Stimulated activated effector memory CD8-positive, alpha-beta T cell treated with anti-CD3 and anti-CD28 coated beads, Interleukin-12 subunit alpha, Interleukin-12 subunit beta, amount 100 ng/mL, for 72 hours (primary cell): ENCODE measurements at regions not wholly inside any gene's neighbourhood (a gene's known extent, or its start where the extent isn't known, plus 50 kb on each side); places are given as distances from the start of the nearest gene placed in this dataset.
"Not testable (repeated sequence)": the region's sequence is repeated elsewhere in the genome, so short reads cannot be mapped to it uniquely, and the experiment has no call there.

Experiments used
- ATAC-seq: fragments of 150-1000 bp; cut with Tn5 transposase; 2 replicates; pipeline ENCODE4 v1.10.0; 2021
- DNase-seq, 2 donors: peaks; one replicate each; pipeline ENCODE4 v3.0.0; 2021 to 2022; ENCODE audit warnings: low spot score in 2 of 2
- H3K27ac Mint-ChIP-seq: one replicate; pipeline ENCODE4 v1.8.0; 2022; ENCODE audit warnings: mild to moderate bottlenecking, mixed read lengths
- H3K36me3 Mint-ChIP-seq: one replicate; pipeline ENCODE4 v1.8.0; 2022; ENCODE audit warnings: mild to moderate bottlenecking, mixed read lengths
- H3K4me1 Mint-ChIP-seq: one replicate; pipeline ENCODE4 v1.8.0; 2022; ENCODE audit warnings: mixed read lengths
- H3K4me3 Mint-ChIP-seq: one replicate; pipeline ENCODE4 v1.8.0; 2022; ENCODE audit warnings: mild to moderate bottlenecking, mixed read lengths
- H3K9me3 Mint-ChIP-seq: one replicate; pipeline ENCODE4 v1.8.0; 2022; ENCODE audit warnings: mixed read lengths

- DNase-seq: no peak
- no peak overlapping the region for H3K27ac Mint-ChIP-seq
- no peaks in the 10 kb centered on the region for H3K36me3 Mint-ChIP-seq
- ATAC-seq: no peak
- no peaks in the 10 kb centered on the region for H3K4me1 Mint-ChIP-seq
- peaks cover 12% of the 10 kb centered on the region for H3K9me3 Mint-ChIP-seq
- no peak overlapping the region for H3K4me3 Mint-ChIP-seq
Observed at GRCh38 chr9:118652912-118653311, 716.3 kb downstream of the BRINP1 start.

- no peaks in the 10 kb centered on the region for H3K36me3 Mint-ChIP-seq
- ATAC-seq (no peak), DNase-seq (no peak)
- H3K4me1 Mint-ChIP-seq: no peaks in the 10 kb centered on the region
- peaks cover 13% of the 10 kb centered on the region for H3K9me3 Mint-ChIP-seq
- no peak overlapping the region for H3K4me3 Mint-ChIP-seq
- no peak overlapping the region for H3K27ac Mint-ChIP-seq
Observed at GRCh38 chr9:118659011-118659410, 710.2 kb downstream of the BRINP1 start.

- Mint-ChIP-seq H3K36me3 (no peaks in the 10 kb centered on the region), H3K4me1 (no peaks in the 10 kb centered on the region), H3K4me3 (no peak overlapping the region), H3K27ac (no peak overlapping the region), H3K9me3 (peaks cover 7% of the 10 kb centered on the region)
- no peak for ATAC-seq
- no peak for DNase-seq
Observed at GRCh38 chr9:118665226-118665919, 703.9 kb downstream of the BRINP1 start.

- Mint-ChIP-seq H3K4me1 (no peaks in the 10 kb centered on the region), H3K36me3 (no peaks in the 10 kb centered on the region), H3K9me3 (peaks cover 9% of the 10 kb centered on the region), H3K4me3 (no peak overlapping the region), H3K27ac (no peak overlapping the region)
- ATAC-seq: no peak
- DNase-seq: no peak
Observed at GRCh38 chr9:118670011-118670953, 699.0 kb downstream of the BRINP1 start.

- Mint-ChIP-seq H3K4me3 (no peak overlapping the region), H3K9me3 (peaks cover 6% of the 10 kb centered on the region), H3K36me3 (no peaks in the 10 kb centered on the region), H3K27ac (no peak overlapping the region), H3K4me1 (no peaks in the 10 kb centered on the region)
- no peak for DNase-seq
- no peak for ATAC-seq
Observed at GRCh38 chr9:118674942-118675341, 694.3 kb downstream of the BRINP1 start.

GRCh38 chr9:118677936-118678653 lies 691.1 kb downstream of the BRINP1 start:
- not testable (repeated sequence) for H3K9me3 Mint-ChIP-seq, H3K27ac Mint-ChIP-seq, ATAC-seq, H3K36me3 Mint-ChIP-seq, H3K4me1 Mint-ChIP-seq, DNase-seq, H3K4me3 Mint-ChIP-seq

- H3K9me3 Mint-ChIP-seq: peaks cover 8% of the 10 kb centered on the region
Observed at GRCh38 chr9:118686959-118687358, 682.3 kb downstream of the BRINP1 start.

GRCh38 chr9:118689280-118689679 lies 680.0 kb downstream of the BRINP1 start:
- ATAC-seq (no peak), DNase-seq (no peak)
- no peak overlapping the region for H3K4me3 Mint-ChIP-seq
- H3K9me3 Mint-ChIP-seq: peaks cover 10% of the 10 kb centered on the region
- H3K27ac Mint-ChIP-seq: no peak overlapping the region
- no peaks in the 10 kb centered on the region for H3K4me1 Mint-ChIP-seq
- H3K36me3 Mint-ChIP-seq: no peaks in the 10 kb centered on the region

More at GRCh38 chr9:118686959-118687358, 682.3 kb downstream of the BRINP1 start:
- H3K36me3 Mint-ChIP-seq: no peaks in the 10 kb centered on the region
- DNase-seq: no peak
- H3K4me1 Mint-ChIP-seq: no peaks in the 10 kb centered on the region
- H3K4me3 Mint-ChIP-seq: no peak overlapping the region
- no peak for ATAC-seq
- H3K27ac Mint-ChIP-seq: no peak overlapping the region

GRCh38 chr9:118692613-118693012 lies 676.6 kb downstream of the BRINP1 start:
- DNase-seq (no peak), ATAC-seq (no peak)
- Mint-ChIP-seq H3K4me3 (no peak overlapping the region), H3K36me3 (no peaks in the 10 kb centered on the region), H3K9me3 (peaks cover 10% of the 10 kb centered on the region), H3K27ac (no peak overlapping the region), H3K4me1 (no peaks in the 10 kb centered on the region)

GRCh38 chr9:118693645-118694044 lies 675.6 kb downstream of the BRINP1 start:
- Mint-ChIP-seq H3K4me3 (no peak overlapping the region), H3K27ac (no peak overlapping the region), H3K36me3 (no peaks in the 10 kb centered on the region), H3K4me1 (no peaks in the 10 kb centered on the region), H3K9me3 (peaks cover 10% of the 10 kb centered on the region)
- DNase-seq (no peak), ATAC-seq (no peak)

- not testable (repeated sequence) for H3K36me3 Mint-ChIP-seq, H3K27ac Mint-ChIP-seq, H3K4me1 Mint-ChIP-seq, H3K4me3 Mint-ChIP-seq, DNase-seq, ATAC-seq
- H3K9me3 Mint-ChIP-seq: peaks cover 13% of the 10 kb centered on the region
Observed at GRCh38 chr9:118695249-118695648, 674.0 kb downstream of the BRINP1 start.

- Mint-ChIP-seq H3K27ac (no peak overlapping the region), H3K4me1 (no peaks in the 10 kb centered on the region)
Observed at GRCh38 chr9:118701985-118702384, 667.2 kb downstream of the BRINP1 start.

GRCh38 chr9:118711843-118712242 lies 657.4 kb downstream of the BRINP1 start:
- H3K9me3 Mint-ChIP-seq: peaks cover 9% of the 10 kb centered on the region
- ATAC-seq (no peak), DNase-seq (no peak)
- H3K4me1 Mint-ChIP-seq: no peaks in the 10 kb centered on the region
- no peak overlapping the region for H3K4me3 Mint-ChIP-seq
- no peak overlapping the region for H3K27ac Mint-ChIP-seq
- no peaks in the 10 kb centered on the region for H3K36me3 Mint-ChIP-seq

More at GRCh38 chr9:118701985-118702384, 667.2 kb downstream of the BRINP1 start:
- Mint-ChIP-seq H3K36me3 (no peaks in the 10 kb centered on the region), H3K4me3 (no peak overlapping the region), H3K9me3 (peaks cover 3% of the 10 kb centered on the region)
- DNase-seq (no peak), ATAC-seq (no peak)

GRCh38 chr9:118721276-118721675 lies 648.0 kb downstream of the BRINP1 start:
- Mint-ChIP-seq H3K4me3 (no peak overlapping the region), H3K9me3 (peaks cover 14% of the 10 kb centered on the region), H3K27ac (no peak overlapping the region), H3K36me3 (no peaks in the 10 kb centered on the region), H3K4me1 (no peaks in the 10 kb centered on the region)
- ATAC-seq (no peak), DNase-seq (no peak)

GRCh38 chr9:118721923-118722322 lies 647.3 kb downstream of the BRINP1 start:
- DNase-seq (no peak), ATAC-seq (no peak)
- Mint-ChIP-seq H3K36me3 (no peaks in the 10 kb centered on the region), H3K4me1 (no peaks in the 10 kb centered on the region), H3K4me3 (no peak overlapping the region), H3K27ac (no peak overlapping the region), H3K9me3 (peaks cover 14% of the 10 kb centered on the region)
